T-helper 2 cell treated with Interferon-gamma antibody and Interleukin-4, amounts not matched to agents 5 μg/mL and 100 μg/mL, for 36 hours (primary cell): ENCODE measurements at regions not wholly inside any gene's neighbourhood (a gene's known extent, or its start where the extent isn't known, plus 50 kb on each side); places are given as distances from the start of the nearest gene placed in this dataset.

ENCODE experiments used
- DNase-seq: peaks from one replicate; pipeline ENCODE4 v3.0.0; 2021; ENCODE audit warnings: low spot score
- H3K27ac Mint-ChIP-seq: one replicate; pipeline ENCODE4 v1.8.0; 2021; ENCODE audit warnings: mild to moderate bottlenecking, mixed read lengths
- H3K27me3 Mint-ChIP-seq: one replicate; pipeline ENCODE4 v1.8.0; 2021; ENCODE audit warnings: low read depth, mixed read lengths
- H3K36me3 Mint-ChIP-seq: one replicate; pipeline ENCODE4 v1.8.0; 2021; ENCODE audit warnings: low read depth, mixed read lengths
- H3K4me1 Mint-ChIP-seq: one replicate; pipeline ENCODE4 v1.8.0; 2021; ENCODE audit warnings: low read depth, mixed read lengths
- H3K4me3 Mint-ChIP-seq: one replicate; pipeline ENCODE4 v1.8.0; 2022; ENCODE audit warnings: mild to moderate bottlenecking, moderate library complexity, mixed read lengths
- H3K9me3 Mint-ChIP-seq: one replicate; pipeline ENCODE4 v1.8.0; 2021; ENCODE audit warnings: mixed read lengths

GRCh38 chr21:41037936-41038335 lies 130.0 kb upstream of the BACE2 start:
- Mint-ChIP-seq H3K4me3 (no peak overlapping the region), H3K4me1 (no peaks in the 10 kb centered on the region), H3K27ac (no peak overlapping the region), H3K36me3 (no peaks in the 10 kb centered on the region), H3K27me3 (no peaks in the 10 kb centered on the region), H3K9me3 (no peaks in the 10 kb centered on the region)
- DNase-seq = no peak

- no peaks in the 10 kb centered on the region for H3K27me3 Mint-ChIP-seq
- H3K4me1 Mint-ChIP-seq = no peaks in the 10 kb centered on the region
- H3K36me3 Mint-ChIP-seq = no peaks in the 10 kb centered on the region
- no peak overlapping the region for H3K4me3 Mint-ChIP-seq
- DNase-seq = no peak
- no peak overlapping the region for H3K27ac Mint-ChIP-seq
- no peaks in the 10 kb centered on the region for H3K9me3 Mint-ChIP-seq
Observed at GRCh38 chr21:41043014-41043413, 124.9 kb upstream of the BACE2 start.

DNA sequence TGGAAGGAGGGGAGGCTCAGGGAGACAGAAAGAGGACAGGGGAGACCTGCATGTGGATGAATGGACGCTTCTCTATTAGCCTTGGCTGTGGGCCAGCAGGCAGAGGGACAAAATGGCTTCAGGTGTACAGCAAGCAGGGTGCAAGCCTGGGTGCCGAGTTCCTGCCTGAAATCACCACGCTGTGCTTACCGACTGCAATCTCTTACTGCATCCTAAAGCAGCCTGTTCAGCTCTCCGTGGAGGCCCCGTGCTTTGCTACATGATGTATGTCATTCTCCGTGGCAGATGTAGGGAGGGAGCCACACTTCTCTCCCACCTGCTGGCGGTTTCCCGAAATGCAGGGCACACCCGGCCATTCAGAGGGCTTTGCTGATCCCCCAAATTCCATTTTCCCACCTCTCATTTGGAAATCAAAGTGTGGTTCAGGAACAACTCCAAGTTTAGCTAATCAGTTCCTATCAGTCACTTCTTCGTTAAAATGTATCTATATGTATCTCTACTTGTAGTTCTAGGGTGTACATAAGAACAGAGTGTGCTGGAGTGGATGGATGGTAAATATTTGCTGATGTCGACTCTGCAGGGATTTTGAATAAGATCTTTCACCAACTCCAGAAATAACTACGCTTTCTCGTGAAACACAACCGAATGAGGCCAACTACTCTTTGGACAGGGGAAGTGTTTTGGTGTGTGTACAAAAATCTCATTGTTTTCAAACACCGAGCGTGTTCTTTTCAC lies 122.3 kb upstream of the BACE2 start:
- no peak for DNase-seq
- H3K4me3 Mint-ChIP-seq = no peak overlapping the region
- no peaks in the 10 kb centered on the region for H3K9me3 Mint-ChIP-seq
- no peaks in the 10 kb centered on the region for H3K36me3 Mint-ChIP-seq
- no peak overlapping the region for H3K27ac Mint-ChIP-seq
- no peaks in the 10 kb centered on the region for H3K27me3 Mint-ChIP-seq
- H3K4me1 Mint-ChIP-seq = no peaks in the 10 kb centered on the region

- H3K9me3 Mint-ChIP-seq = no peaks in the 10 kb centered on the region
- H3K4me1 Mint-ChIP-seq = no peaks in the 10 kb centered on the region
- no peak overlapping the region for H3K4me3 Mint-ChIP-seq
- DNase-seq = no peak
- no peaks in the 10 kb centered on the region for H3K36me3 Mint-ChIP-seq
- no peak overlapping the region for H3K27ac Mint-ChIP-seq
- H3K27me3 Mint-ChIP-seq = no peaks in the 10 kb centered on the region
Observed at GRCh38 chr21:41048145-41048544, 119.8 kb upstream of the BACE2 start.

DNA sequence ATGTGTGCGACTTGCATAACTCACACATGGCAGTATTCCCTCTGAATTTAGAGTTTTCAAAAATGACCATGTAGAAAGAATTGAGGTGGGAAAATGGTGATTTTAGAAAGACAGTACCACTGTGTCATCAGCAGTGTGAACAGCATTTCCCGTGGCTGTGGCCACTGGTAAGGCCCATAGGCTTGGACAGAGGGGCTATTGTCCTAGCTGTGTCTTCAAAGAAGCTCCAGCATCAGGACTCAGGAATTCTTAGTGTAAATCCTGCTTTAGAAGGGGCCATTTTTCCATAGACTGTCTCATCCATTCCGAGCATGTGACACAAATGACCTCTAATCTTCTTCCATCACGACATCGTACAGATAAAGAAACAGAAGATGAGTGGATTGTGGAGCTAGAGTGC lies 119.3 kb upstream of the BACE2 start:
- H3K36me3 Mint-ChIP-seq = no peaks in the 10 kb centered on the region
- no peaks in the 10 kb centered on the region for H3K4me1 Mint-ChIP-seq
- H3K9me3 Mint-ChIP-seq = no peaks in the 10 kb centered on the region
- no peak overlapping the region for H3K27ac Mint-ChIP-seq
- no peak for DNase-seq
- no peaks in the 10 kb centered on the region for H3K27me3 Mint-ChIP-seq
- H3K4me3 Mint-ChIP-seq = no peak overlapping the region

DNA sequence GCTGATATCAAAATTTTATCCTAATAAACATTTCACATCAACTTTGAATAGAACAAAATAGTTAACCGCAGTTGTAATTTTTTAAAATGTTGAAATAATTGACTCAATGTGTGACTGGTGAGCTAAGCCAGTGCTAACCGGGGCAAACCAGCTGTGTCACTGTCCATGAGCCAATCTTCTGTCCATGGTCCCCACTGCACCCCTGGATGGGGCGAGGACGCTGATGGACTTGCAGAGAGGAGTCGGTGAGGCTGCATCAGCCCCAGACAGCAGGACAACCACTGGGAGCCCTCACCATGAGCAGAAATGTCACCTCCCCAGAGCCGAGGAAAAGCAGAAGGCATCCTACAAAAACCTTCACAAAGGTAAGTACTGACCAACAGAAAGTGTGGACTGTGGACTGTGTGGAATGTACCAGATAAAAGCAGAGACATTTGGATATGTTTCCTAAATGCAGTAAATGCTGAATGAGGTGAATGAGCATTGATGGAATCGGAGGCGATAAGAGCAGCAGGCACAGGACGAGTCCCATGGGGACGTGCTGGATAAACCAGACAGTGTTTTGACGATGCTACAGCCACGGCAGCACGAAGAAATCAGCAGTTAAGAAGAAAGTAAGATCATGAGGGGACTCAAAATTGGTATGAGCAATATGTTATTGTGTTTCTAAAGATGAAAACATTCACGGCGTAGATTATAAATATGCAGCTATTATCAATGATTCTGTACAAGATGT lies 115.0 kb upstream of the BACE2 start:
- H3K4me1 Mint-ChIP-seq = no peaks in the 10 kb centered on the region
- H3K9me3 Mint-ChIP-seq = no peaks in the 10 kb centered on the region
- H3K27me3 Mint-ChIP-seq = no peaks in the 10 kb centered on the region
- no peak overlapping the region for H3K27ac Mint-ChIP-seq
- no peak for DNase-seq
- no peaks in the 10 kb centered on the region for H3K36me3 Mint-ChIP-seq
- H3K4me3 Mint-ChIP-seq = no peak overlapping the region

GRCh38 chr21:41054018-41054578 lies 113.9 kb upstream of the BACE2 start:
- Mint-ChIP-seq H3K27ac (no peak overlapping the region), H3K4me1 (no peaks in the 10 kb centered on the region), H3K27me3 (no peaks in the 10 kb centered on the region), H3K4me3 (no peak overlapping the region), H3K9me3 (no peaks in the 10 kb centered on the region), H3K36me3 (no peaks in the 10 kb centered on the region)
- DNase-seq = no peak

DNA sequence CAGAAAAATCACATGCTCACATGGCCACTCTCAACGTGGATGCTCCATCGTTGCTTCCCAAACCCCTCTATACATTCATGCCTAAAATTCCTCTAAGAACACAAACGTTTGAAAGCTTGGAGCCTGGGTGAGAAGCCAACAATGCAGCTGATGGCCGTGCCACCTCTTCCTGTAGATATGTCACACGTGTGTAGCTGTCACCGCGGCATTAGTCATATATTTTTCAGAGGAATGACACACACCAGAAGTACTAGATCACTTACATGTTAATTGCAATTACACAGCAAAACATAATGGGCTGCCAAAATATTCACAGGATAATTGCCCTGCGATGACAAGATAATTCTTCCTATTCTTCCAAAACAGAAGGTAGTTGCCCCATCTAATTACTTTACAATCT lies 112.7 kb upstream of the BACE2 start:
- no peak for DNase-seq

DNA sequence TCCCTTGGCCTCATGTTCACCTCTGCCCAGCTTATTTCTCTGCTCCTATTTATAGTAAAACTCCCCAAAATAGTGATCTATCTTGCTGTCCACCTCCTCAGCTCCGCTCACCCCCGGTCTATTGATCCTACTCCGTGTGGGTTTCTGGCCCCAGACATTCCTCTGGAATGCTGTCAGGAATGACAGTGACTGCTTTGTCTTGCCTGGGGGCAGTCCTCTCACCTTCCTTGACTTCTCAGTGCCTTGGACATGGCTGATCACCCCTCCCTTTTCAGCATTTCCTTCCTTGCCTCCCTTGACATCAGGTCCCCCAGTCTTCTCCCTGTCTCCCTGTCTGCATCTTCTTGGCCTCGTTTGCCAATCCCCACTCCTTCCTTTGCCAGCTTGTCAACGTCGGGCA lies 108.1 kb upstream of the BACE2 start:
- no peaks in the 10 kb centered on the region for H3K27me3 Mint-ChIP-seq
- no peaks in the 10 kb centered on the region for H3K4me1 Mint-ChIP-seq
- no peak overlapping the region for H3K27ac Mint-ChIP-seq
- no peaks in the 10 kb centered on the region for H3K9me3 Mint-ChIP-seq
- DNase-seq = no peak
- H3K4me3 Mint-ChIP-seq = no peak overlapping the region
- no peaks in the 10 kb centered on the region for H3K36me3 Mint-ChIP-seq

More for the DNA sequence above, 112.7 kb upstream of the BACE2 start:
- Mint-ChIP-seq H3K36me3 (no peaks in the 10 kb centered on the region), H3K27ac (no peak overlapping the region), H3K4me3 (no peak overlapping the region), H3K4me1 (no peaks in the 10 kb centered on the region), H3K9me3 (no peaks in the 10 kb centered on the region), H3K27me3 (no peaks in the 10 kb centered on the region)

DNA sequence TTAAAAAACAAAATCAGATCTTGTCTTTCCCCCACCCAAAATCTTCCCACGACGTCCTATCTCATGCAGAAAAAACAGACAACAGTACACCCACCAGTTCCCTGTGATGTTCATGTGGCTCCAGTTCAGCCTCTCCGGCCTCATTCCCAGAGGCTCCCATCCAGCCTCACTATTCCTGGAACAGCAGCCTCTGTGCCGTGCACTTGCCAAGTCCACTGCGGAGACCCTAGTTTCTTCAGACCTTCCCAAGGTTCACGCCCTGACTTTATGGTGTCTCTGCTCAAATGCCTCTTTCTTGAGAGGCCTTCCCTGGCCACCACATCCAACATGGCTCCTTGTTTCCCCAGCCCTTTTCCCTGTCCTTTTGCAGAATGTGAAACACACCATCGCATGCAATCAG lies 106.3 kb upstream of the BACE2 start:
- no peak for DNase-seq
- Mint-ChIP-seq H3K27me3 (no peaks in the 10 kb centered on the region), H3K4me3 (no peak overlapping the region), H3K36me3 (no peaks in the 10 kb centered on the region), H3K9me3 (no peaks in the 10 kb centered on the region), H3K27ac (no peak overlapping the region), H3K4me1 (no peaks in the 10 kb centered on the region)

- no peak for DNase-seq
- no peak overlapping the region for H3K27ac Mint-ChIP-seq
- peaks cover 14% of the 10 kb centered on the region for H3K27me3 Mint-ChIP-seq
- no peaks in the 10 kb centered on the region for H3K9me3 Mint-ChIP-seq
- no peak overlapping the region for H3K4me3 Mint-ChIP-seq
- H3K4me1 Mint-ChIP-seq = peaks cover 4% of the 10 kb centered on the region
- H3K36me3 Mint-ChIP-seq = no peaks in the 10 kb centered on the region
Observed at GRCh38 chr21:41064334-41064791, 103.6 kb upstream of the BACE2 start.

GRCh38 chr21:41064951-41065350 lies 103.0 kb upstream of the BACE2 start:
- Mint-ChIP-seq H3K4me3 (no peak overlapping the region), H3K4me1 (peaks cover 4% of the 10 kb centered on the region)
- DNase-seq = no peak

DNA sequence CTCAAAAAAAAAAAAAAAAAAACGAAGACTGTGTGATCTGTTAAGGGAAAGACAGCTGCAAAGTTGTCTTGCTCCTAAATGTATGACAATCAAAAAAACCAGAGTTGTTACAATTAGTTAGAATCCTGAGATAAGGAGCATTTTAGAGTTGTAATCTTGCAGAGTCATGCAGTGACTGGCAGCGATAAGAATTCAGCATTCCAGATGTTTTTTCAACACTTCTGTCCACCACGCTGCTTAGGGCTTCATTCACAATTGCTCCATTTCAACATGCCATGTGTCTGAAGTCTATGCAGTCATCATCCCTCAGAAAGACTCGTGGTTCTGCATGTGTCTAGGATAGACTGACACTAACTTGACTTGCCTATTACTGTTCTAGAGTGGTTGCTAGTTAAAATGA lies 102.4 kb upstream of the BACE2 start:
- Mint-ChIP-seq H3K9me3 (no peaks in the 10 kb centered on the region), H3K27me3 (peaks cover 16% of the 10 kb centered on the region), H3K27ac (no peak overlapping the region), H3K4me1 (peaks cover 4% of the 10 kb centered on the region), H3K36me3 (no peaks in the 10 kb centered on the region), H3K4me3 (no peak overlapping the region)
- DNase-seq = no peak

More at GRCh38 chr21:41064951-41065350, 103.0 kb upstream of the BACE2 start:
- Mint-ChIP-seq H3K27me3 (peaks cover 14% of the 10 kb centered on the region), H3K9me3 (no peaks in the 10 kb centered on the region), H3K36me3 (no peaks in the 10 kb centered on the region), H3K27ac (no peak overlapping the region)

DNA sequence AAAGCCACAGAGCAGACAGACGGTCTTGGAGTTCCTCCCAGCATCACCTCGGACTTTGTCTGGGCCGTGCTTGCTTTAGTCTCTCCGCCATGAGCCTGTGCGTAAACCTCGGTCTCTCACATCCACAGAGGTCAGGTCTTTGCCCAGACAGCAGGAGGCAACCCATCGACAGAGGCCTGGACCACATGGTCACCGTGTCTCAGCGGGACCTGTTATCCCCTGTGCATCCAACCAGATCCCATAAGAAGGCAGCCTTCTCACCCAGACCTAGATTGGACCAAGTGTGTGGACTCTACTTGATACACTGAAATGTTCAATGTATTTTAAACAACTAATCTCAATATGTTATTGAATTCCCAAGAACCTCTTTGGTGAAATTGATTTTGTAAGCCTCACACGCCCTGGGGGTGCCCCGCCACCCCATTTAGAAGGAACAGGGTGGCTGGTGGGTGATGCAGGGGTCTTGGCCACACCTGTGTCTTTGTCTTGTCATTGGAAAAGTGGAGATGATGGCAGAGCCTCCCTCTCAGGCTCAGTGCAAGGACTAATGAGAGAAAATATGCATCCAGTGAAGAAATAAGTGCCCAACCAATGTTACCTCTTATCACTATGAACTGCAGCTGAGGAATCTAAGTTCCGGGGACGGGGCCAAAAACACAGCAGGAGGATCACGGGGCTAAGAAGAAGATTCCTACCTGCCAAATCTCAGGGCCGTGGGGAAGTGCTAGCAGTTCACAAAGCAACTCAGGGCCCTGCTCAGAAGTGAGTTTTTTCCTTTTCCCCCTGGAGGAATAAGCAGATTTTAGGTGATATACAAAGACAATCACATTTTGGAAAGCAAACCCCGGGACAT lies 101.6 kb upstream of the BACE2 start:
- no peak for DNase-seq
- peaks cover 18% of the 10 kb centered on the region for H3K27me3 Mint-ChIP-seq
- H3K9me3 Mint-ChIP-seq = no peaks in the 10 kb centered on the region

More for the DNA sequence above, 101.6 kb upstream of the BACE2 start:
- Mint-ChIP-seq H3K36me3 (no peaks in the 10 kb centered on the region), H3K4me3 (no peak overlapping the region), H3K27ac (no peak overlapping the region), H3K4me1 (peaks cover 4% of the 10 kb centered on the region)
